Glutamatergic neuron (in vitro differentiated cells): ENCODE measurements at regions not wholly inside any gene's neighbourhood (a gene's known extent, or its start where the extent isn't known, plus 50 kb on each side); places are given as distances from the start of the nearest gene placed in this dataset.

Experiments
- DNase-seq: peaks from one replicate; pipeline ENCODE4 v3.0.0; 2022
- H3K27ac Mint-ChIP-seq: one replicate; pipeline ENCODE4 v1.8.0; 2020; ENCODE audit warnings: mild to moderate bottlenecking, mixed read lengths, inconsistent platforms; ENCODE audit not compliant: unreplicated experiment
- H3K27me3 Mint-ChIP-seq: one replicate; pipeline ENCODE4 v1.8.0; 2020; ENCODE audit warnings: mild to moderate bottlenecking, moderate library complexity, mixed read lengths, inconsistent platforms; ENCODE audit not compliant: unreplicated experiment
- H3K36me3 Mint-ChIP-seq: one replicate; pipeline ENCODE4 v1.8.0; 2020; ENCODE audit warnings: mild to moderate bottlenecking, mixed read lengths, inconsistent platforms; ENCODE audit not compliant: unreplicated experiment
- H3K4me1 Mint-ChIP-seq: one replicate; pipeline ENCODE4 v1.8.0; 2020; ENCODE audit warnings: mild to moderate bottlenecking, low read depth, mixed read lengths, inconsistent platforms; ENCODE audit not compliant: unreplicated experiment
- H3K4me3 Mint-ChIP-seq: one replicate; pipeline ENCODE4 v1.8.0; 2020; ENCODE audit warnings: mild to moderate bottlenecking, mixed read lengths, inconsistent platforms; ENCODE audit not compliant: unreplicated experiment
- H3K9me3 Mint-ChIP-seq: one replicate; pipeline ENCODE4 v1.8.0; 2020; ENCODE audit warnings: mild to moderate bottlenecking, moderate library complexity, mixed read lengths, inconsistent platforms; ENCODE audit not compliant: unreplicated experiment
- TF ChIP-seq, protein P1 (sequence below): fragments of 200-600 bp; sonication (generic); IDR thresholded peaks from one replicate; pipeline ENCODE4 v1.5.0; 2021; ENCODE audit not compliant: partially characterized antibody, unreplicated experiment

GRCh38 chr16:76052725-76053124 lies 224.5 kb upstream of the CNTNAP4 start:
- H3K9me3 Mint-ChIP-seq: no peaks in the 10 kb centered on the region
- TF ChIP-seq, protein P1, sequence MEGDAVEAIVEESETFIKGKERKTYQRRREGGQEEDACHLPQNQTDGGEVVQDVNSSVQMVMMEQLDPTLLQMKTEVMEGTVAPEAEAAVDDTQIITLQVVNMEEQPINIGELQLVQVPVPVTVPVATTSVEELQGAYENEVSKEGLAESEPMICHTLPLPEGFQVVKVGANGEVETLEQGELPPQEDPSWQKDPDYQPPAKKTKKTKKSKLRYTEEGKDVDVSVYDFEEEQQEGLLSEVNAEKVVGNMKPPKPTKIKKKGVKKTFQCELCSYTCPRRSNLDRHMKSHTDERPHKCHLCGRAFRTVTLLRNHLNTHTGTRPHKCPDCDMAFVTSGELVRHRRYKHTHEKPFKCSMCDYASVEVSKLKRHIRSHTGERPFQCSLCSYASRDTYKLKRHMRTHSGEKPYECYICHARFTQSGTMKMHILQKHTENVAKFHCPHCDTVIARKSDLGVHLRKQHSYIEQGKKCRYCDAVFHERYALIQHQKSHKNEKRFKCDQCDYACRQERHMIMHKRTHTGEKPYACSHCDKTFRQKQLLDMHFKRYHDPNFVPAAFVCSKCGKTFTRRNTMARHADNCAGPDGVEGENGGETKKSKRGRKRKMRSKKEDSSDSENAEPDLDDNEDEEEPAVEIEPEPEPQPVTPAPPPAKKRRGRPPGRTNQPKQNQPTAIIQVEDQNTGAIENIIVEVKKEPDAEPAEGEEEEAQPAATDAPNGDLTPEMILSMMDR: no peak
- no peaks in the 10 kb centered on the region for H3K27me3 Mint-ChIP-seq
- peaks cover 5% of the 10 kb centered on the region for H3K36me3 Mint-ChIP-seq
- no peak overlapping the region for H3K4me3 Mint-ChIP-seq
- no peak overlapping the region for H3K27ac Mint-ChIP-seq
- DNase-seq: no peak
- H3K4me1 Mint-ChIP-seq: no peaks in the 10 kb centered on the region

- H3K27me3 Mint-ChIP-seq: no peaks in the 10 kb centered on the region
- H3K4me1 Mint-ChIP-seq: no peaks in the 10 kb centered on the region
- no peak overlapping the region for H3K27ac Mint-ChIP-seq
- no peak for DNase-seq
- H3K4me3 Mint-ChIP-seq: no peak overlapping the region
- H3K36me3 Mint-ChIP-seq: no peaks in the 10 kb centered on the region
- H3K9me3 Mint-ChIP-seq: no peaks in the 10 kb centered on the region
- TF ChIP-seq, protein P1: no peak
Observed at GRCh38 chr16:76059186-76059585, 218.0 kb upstream of the CNTNAP4 start.

DNA sequence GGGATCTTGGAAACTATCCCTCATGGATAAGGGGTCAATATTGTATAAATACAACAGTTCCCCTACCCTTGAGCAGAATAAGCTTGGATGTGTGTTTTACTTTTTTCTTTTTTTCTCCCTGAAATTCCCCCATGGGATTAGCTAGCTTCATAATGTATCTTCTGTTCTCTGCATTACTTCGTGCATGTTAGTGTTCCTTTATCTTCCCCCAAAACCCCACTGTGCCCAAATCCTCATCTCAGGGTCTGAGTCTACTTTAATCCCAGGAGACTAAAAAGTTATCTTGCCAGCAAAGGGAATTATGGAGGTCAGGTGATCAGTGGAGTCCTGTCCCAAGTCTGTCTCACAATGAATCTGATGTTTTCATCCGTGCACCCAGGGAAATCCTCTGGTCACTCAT lies 217.5 kb upstream of the CNTNAP4 start:
- H3K9me3 Mint-ChIP-seq: no peaks in the 10 kb centered on the region

GRCh38 chr16:76071690-76072089 lies 205.5 kb upstream of the CNTNAP4 start:
- H3K27me3 Mint-ChIP-seq: no peaks in the 10 kb centered on the region
- no peaks in the 10 kb centered on the region for H3K36me3 Mint-ChIP-seq
- TF ChIP-seq, protein P1: no peak
- no peak overlapping the region for H3K4me3 Mint-ChIP-seq
- no peak for DNase-seq
- H3K4me1 Mint-ChIP-seq: no peaks in the 10 kb centered on the region
- H3K27ac Mint-ChIP-seq: no peak overlapping the region
- H3K9me3 Mint-ChIP-seq: no peaks in the 10 kb centered on the region

More for the DNA sequence above, 217.5 kb upstream of the CNTNAP4 start:
- TF ChIP-seq, protein P1: no peak
- Mint-ChIP-seq H3K36me3 (no peaks in the 10 kb centered on the region), H3K27me3 (no peaks in the 10 kb centered on the region), H3K4me3 (no peak overlapping the region), H3K4me1 (peaks cover under 1% of the 10 kb centered on the region), H3K27ac (no peak overlapping the region)
- DNase-seq: no peak

GRCh38 chr16:76081967-76082366 lies 195.2 kb upstream of the CNTNAP4 start:
- Mint-ChIP-seq H3K4me1 (no peaks in the 10 kb centered on the region), H3K27me3 (no peaks in the 10 kb centered on the region)

More at GRCh38 chr16:76081967-76082366, 195.2 kb upstream of the CNTNAP4 start:
- H3K36me3 Mint-ChIP-seq: no peaks in the 10 kb centered on the region
- TF ChIP-seq, protein P1: no peak
- no peak overlapping the region for H3K27ac Mint-ChIP-seq
- H3K9me3 Mint-ChIP-seq: no peaks in the 10 kb centered on the region
- H3K4me3 Mint-ChIP-seq: no peak overlapping the region
- DNase-seq: no peak
